HG03457 (cell line): ENCODE measurements at regions not wholly inside any gene's neighbourhood (a gene's known extent, or its start where the extent isn't known, plus 50 kb on each side); places are given as distances from the start of the nearest gene placed in this dataset.

ENCODE experiments used
- ATAC-seq: cut with Tn5 transposase; IDR thresholded peaks from one replicate; pipeline ENCODE4 v1.9.1; 2021; ENCODE audit warnings: moderate number of reproducible peaks; ENCODE audit not compliant: unreplicated experiment

DNA sequence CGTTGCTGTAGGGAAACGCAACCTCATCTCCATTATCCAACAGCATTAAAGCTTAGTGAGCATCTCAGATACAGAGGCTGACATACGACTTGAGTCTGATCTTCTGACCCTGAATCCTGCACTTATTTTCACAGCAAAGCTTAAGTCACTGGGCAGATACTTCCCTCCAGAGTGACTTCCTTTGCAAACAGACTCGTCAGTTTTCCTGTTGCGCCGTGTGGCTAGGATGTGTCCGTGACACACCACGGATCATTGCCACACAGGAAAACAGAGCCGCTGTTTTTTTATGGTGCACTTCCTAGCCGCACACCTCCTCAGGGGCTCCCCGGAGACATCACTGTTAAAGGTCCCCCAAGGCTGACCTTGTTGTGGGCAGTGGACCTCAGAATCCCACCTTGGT lies 94.9 kb upstream of the MKI67 start:
- no peak for ATAC-seq

DNA sequence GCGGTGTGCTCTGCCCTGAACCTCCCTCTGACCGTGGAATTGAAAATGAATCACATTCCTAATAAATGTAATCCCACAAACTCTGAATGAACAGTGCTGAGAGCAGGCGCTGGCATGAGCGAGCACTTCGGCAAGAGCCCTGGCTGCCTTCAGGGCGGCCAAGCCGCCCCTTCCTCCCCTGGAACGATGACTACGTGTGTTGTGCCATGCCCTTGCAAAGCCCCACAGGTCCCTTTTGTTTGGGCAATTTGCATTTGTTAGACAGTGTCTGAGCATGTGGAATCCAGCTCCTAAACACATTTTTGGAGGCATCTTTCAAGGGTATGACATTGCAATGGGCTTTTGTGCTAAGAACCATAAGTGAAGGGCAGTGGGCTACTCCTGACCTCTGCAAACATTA lies 95.6 kb upstream of the MKI67 start:
- no peak for ATAC-seq

DNA sequence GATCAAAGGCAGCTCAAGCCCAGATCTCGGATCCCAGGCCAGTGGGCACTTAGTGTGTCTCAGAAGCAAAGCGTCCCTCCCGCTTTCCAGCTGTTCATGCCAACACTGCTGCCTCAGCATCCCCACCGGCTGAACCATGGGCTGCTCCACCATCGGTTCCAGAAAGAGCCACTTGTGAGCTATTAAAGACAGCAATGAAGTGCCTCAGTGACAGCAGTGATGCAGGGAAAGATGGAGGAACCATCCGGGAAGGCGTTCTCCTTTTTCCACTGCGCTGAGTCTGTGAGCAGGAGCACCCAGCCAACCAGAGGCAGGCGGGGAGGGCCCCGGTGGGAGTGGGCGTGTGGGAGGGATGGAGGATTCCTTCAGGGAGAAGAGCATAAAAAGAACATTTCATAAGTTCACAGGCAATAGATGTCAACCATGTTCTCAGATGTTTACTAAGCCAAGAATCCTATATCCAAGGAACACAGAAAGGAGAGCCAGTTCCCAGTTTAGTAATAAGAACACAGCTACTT lies 96.2 kb upstream of the MKI67 start:
- no peak for ATAC-seq

DNA sequence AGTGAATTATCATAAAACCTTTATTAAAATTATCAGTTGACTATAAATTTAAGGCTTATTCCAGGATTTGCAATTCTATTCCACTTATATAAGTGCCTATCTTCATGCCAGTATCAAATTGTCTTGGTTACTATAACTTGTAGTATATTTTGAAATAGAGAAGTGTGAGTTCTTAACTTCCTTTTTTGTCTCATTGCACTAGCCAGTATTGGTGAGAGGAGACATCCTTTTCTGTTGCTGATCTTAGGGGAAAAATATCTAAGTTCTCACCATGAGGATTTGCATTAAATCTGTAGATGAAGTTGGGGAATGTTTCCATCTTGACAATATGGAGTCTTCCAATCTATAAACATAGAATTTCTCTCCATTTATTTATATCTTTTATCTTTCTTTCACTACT lies 104.2 kb upstream of the MKI67 start:
- ATAC-seq = no peak

DNA sequence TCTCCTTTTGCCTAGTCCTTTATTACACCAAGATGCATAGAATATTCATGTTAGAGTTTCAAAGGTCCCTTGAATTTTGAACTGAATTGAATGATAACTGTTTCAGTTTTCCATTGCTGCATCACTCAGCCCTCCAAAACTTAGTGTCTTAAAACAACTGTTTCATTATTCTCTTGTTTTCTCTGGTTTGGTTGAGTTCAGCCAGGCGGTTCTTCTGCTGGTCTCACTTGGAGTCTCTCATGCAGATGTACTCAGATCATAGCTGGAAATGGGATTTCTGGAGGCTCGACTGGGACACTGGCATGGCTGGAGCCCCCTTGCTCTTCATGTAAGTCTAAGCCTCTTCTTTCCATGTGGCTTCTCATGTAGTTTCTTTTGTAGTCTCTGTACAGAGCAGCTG lies 107.2 kb upstream of the MKI67 start:
- no peak for ATAC-seq

DNA sequence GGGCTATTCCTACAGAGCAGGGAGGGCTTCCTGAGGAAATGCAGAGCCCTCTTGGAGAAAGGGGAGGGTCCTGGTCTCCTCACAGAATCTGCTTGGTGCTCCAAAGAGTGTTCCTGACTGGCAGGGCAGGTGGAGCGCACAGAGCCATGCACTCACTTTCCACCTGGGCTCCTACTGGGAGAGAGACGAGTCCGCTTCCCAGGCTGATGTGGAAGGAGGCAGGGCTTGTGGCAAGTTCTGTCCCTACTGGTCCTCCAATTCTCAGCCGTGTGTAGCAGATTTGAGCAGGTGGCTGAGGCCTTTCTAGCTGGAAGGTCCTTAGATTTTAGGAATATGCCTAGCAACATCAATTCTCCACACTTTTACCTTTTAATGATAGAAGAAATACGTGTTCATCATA lies 111.5 kb upstream of the MKI67 start:
- no peak for ATAC-seq

DNA sequence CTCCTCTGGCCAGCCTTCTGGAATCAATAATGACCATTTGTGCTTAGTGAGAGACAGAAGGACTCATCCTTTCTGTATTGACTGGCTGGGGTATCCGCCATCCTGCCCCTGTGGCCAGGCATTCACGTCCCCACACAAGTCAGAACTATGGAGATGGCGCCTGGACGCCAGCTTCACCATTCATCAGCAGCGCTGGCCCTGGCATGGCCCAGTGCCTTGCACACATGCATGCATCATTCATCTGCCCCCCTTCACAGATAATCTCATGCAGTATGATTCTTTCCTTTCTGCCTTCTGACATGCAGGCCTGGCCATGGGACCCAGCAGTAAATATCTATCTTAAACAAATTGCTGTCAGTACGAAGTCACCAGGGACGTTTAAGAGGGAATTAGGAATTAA lies 114.8 kb upstream of the MKI67 start:
- ATAC-seq = no peak

DNA sequence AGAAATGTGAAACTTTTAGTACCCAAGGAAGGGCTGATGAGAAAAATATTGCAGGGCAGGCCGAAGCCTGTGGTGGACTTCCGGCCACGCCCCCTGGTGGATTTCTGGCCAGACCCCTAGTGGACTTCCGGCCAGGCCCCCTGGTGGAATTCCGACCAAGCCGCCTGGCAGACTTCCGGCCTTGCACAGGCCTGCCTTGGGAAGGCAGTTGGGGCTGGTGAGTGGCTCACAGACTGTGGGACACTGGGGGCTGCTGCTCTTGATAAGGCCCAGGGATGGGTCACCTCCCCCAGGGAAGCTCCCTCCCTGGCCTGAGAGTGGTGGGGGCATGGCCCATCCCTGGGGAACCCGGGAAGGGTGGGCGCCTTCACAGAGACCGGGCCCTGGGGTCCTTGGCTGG lies 116.4 kb upstream of the MKI67 start:
- ATAC-seq = no peak

DNA sequence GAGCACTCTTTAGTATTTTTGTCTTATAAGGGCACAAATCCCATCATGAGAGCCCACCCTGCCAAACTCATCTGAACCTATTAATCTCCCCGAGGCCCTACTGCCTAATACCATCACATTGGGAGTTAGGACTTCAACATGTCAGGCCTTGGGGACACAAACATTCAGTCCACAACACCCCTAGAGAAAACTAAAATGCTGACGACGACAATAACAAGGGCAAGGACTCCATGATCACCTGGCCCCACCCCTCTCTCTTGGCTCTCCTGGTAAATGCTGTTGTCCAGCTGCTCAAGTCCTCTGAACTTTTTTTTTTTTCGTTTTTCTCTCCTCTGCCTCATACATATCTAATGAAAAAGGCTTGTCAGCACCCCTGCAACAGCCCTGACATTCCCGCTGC lies 118.8 kb upstream of the MKI67 start:
- no peak for ATAC-seq

DNA sequence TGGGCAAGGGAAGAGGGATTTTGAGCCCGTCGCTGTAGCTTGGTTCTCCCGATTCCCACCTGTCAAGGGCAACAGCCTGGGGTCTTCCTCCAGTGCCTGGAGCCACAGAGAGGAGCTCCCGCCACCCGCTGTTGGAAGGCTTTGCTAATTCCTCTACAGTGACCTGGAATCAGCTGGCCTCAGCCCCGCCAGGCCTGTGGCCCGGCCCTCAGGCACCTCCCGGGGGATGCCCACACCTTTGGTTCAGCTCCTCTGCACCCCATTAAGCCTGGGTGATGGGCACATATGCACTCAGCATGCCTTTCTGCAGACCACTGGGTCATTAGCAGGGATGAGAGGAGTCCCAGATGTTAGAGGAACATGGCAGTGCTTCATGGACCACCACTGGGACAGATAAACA lies 121.4 kb upstream of the MKI67 start:
- no peak for ATAC-seq

DNA sequence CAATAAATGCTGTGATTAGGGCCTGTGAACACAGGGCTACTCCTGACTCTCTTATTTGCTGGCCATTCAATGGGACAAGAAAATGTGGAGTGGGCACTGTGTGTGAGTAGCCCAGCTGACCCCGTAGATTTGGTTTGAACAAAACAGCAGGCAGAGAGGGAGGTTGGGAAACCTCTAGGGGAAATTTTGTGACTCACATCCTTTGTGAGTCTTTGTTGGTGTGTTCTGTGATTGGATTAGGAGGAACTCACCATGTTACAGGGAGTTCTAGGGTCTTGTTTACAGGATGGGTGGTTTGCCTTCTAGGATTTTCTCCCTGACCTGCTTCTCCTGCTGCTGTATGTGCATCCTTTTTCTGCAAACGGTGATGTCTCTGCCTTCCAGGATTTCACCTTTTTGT lies 128.3 kb upstream of the MKI67 start:
- no peak for ATAC-seq

DNA sequence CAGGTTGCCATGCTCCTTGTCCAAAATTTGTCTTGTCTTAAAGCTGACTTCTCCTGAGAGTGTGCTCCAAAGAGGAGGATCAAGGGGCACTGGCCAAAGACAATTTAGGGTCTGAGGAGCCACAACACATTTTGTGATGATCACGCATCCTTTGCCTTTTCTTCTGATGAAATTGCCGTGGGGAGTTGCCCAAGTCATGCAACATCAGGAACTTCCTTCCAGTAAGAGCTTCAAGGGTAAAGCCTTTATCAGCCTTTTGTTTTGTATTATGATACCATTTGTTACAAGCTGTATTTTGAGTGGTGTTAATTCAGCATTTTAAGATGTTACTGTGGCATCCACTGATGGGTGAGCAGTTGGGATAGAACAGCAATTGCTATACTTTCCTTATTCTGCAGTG lies 131.2 kb upstream of the MKI67 start:
- ATAC-seq = no peak

DNA sequence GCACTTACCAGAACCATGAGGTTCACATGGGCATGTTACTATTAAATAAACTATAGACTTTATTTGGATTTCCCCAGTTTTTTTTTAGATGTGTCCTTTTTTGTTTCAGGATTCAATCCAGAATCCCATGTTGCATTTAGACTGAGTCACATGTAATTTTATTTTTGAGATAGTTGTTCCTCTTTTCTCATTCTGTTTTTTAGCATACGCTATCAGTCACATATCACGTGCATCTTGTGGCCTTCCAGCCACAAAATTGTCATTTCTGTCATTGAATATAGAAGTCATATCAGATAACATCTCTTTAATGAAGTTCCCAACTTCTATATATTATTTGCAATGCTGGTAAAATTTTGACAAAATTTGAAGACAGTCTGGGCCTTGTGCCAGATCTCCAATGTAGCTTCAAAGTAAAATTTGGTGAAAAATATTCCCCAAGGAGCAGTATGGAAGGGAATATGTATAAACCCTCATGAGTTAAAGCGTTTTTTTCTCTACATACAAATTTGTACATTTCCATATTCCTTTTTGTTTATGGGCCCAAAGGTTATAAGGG lies 132.3 kb upstream of the MKI67 start:
- ATAC-seq = no peak

DNA sequence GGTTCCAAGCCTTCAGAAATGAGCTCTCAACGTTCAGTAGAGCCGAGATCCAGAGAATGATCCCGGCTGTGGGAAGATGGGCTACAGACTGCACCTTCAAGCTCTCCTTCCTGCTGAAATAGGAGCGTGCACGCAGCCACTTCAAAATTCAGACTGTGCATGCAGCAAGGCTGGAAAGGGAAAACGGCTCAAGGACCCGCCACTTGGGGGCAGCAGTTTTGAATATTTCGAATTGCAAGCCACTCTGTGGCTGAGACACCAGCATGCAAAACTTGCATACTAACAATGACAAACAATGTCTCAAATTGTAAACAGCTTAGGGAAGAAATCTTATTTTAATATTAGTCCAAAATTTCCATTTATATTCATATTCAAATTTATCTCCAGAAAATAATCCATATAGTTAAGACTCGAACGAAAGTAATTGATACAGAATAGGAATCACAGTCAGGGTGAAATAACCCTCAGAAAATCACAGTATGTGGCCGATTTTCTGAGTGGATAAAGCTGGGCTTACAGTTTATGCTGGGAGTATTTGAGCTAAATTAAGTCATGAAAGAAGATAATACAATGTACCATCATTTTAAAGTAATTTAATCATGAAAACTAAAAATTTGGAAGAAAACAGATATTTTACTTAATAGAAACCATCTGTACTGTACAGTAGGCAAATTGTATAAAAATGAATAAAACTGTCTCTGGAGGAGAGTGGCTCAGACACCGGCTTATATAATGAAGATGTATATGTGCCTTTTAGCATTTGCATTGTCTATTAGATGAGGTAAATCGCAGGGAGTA lies 137.9 kb upstream of the MKI67 start:
- no peak for ATAC-seq

DNA sequence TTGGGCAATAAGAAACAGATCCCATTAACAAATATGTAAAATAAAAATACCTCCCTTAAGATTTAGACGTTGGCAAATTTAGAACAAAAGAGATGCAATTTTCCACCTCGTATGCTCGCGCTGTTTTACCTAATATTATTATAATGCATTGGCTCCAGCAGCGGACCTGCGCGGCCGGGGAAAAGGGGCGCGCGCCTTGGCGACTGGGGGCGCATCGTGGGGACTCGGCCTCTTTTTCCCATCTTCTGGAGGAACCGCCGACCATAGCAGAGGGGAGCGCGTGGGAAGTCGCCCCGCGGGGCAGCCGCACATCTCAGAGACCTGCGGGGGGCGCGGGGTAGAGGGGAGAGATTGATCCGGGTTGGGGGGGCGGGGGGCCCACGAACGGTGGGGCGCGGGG lies 139.4 kb upstream of the MKI67 start:
- no peak for ATAC-seq

DNA sequence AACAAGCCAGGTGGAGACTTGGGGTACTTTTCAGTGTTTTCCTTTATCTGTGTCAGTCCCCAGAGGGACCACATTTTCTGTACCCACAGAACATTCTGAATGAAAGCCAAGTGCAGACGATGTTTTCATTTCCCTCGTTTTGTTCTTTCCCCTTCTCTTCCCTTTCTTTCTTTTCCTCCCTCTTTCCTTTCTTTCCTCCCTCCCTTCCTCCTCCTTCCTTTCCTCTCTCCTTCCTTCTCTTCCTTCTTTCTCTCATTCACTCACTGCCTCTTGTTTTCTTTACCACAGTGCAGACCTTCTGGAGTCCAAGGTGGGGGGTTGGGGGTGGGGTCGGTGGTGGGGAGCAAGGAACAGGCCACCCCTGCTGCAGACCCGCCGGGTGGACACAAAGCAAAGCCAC lies 141.4 kb upstream of the MKI67 start:
- no peak for ATAC-seq

DNA sequence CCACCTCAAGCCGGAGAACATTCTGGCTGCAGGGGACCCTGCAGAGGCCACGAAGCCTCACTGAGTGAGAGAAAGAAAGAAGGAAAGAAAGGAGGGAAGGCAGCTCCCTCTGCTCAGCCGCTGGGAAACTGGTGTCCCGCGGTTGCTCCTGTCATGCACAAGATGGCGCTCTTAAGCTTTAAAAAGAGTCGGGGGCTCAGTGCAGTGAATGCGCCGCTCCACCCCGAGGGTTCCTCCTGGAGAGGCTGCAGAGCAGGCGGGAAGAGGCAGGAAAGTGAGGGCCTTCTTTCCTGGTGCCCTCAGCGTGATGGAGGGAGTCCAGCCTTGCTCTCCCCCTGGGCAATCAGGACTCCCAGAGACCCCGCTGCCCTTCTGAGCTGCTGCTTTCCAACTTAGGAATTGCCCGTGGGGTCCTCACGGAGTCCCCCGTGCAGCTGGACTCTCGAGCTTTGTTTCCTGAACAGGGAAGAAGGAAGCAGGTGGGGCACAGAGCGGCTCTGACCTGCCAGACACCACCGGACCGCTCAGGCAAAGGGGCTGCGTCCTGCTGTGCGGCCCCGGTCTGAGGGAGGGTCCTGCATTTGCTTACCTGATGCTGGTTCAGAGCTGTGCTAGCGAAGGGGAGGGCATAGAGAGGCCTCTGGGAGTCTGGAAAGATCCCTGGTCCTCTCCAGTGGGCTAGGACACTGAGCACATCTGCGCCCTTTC lies 141.9 kb upstream of the MKI67 start:
- no peak for ATAC-seq

DNA sequence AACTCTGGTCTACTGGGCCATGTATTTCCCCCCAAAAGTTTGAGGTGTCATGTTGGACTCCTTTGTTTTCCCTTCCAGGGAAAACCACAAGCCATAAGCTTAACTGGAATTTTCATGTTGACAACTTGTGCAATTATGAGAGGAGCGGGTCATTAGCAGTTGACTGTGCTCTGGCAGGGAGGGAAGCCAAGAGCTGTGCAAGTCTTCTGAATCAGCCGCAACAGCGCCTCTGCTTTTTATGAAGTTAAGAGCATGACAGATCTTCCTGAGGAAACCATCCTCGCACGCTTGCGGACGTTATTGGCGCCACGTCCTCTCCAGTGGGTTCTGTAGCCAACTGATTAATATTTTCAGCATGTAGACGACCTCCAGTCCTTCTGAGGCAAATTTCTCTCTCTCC lies 148.7 kb upstream of the MKI67 start:
- ATAC-seq = no peak

DNA sequence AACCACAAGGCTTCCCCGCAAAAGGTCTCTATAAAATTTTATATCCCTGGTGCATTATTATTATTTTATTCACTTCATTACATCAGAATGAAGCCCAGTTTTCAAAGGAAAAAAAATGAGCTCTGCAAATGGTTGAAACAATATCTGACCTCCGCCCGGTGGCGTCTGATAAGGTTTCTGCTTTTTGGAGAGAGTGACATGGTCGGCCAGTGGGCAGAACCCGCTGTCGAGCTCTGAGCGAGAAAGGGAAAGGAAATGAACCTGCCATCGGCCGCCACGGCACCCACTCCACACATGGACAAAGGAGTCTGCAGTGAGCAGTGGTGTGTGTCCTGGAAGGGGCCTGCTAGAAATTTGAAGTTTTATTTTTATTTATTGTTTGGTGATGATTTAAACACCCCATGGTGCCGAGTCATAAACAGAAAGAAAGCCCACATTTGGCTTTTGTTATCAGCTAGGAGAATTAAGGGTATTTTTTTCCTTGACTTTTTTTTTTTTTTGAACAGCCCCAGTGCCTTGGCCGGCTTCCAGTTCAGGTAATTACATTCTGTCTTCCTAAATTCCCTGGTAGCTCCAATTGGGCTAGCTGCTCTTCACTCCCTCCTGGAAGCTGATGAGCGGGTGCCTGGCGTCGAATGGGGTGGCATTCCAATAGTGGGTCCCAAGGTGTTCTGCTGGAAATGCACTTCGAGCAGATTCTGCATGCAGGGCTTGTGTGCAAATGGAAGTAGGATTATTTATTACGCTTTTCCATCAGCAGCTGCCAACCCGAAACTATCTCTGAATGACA lies 149.4 kb upstream of the MKI67 start:
- ATAC-seq = no peak

DNA sequence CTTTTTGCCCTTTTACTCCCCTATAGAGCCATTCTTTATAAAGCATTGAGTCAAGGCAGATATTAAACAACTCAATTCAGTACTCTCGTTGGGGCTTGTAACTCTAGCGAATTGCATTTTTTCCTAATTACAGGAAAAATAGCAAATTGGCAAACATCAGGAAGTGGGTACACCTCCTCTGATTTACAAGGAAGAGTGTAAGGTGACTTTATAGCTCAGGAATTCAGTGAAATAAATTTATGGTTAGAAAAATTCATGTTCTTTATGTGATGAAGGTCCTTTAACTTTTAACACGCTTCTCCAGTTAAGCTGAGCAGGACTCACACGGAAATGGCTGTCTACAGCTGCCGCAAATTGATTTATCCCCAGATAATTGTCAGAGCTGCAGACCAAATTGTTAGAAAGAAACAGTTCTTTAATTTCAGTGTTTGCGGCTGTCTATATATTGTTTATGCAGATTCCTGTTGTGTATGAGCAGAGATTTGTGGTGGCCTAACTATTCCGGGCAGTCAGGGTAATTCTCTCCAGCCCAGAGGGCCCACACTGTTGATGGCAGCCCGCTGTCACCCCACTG lies 151.1 kb upstream of the MKI67 start:
- no peak for ATAC-seq

DNA sequence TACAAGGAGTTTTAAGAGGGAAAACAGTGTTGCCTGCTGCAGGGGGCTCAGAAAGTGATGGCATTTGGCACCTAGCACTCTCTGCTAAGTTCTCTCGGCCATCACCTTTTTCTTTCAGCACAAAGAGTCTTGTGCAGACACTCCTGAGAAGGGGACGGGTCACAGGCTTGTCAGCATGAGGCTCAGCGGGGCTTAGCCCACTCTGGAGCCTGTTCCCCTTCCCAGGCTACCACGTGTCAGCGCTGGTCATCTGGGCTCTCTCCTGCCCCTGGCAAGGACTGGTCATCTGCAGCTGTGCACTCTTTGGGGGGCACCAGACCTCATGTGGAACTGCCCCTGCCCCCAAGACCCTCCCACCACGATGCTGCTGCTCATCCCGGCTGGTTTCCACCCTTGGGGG lies 152.1 kb upstream of the MKI67 start:
- ATAC-seq = no peak
